ENCODE measurements at regions not wholly inside any gene's neighbourhood (a gene's known extent, or its start where the extent isn't known, plus 50 kb on each side); places are given as distances from the start of the nearest gene placed in this dataset.

- Histone ChIP-seq H3K4me1 (ENCODE audit: insufficient read depth, insufficient read length) (no peaks in the 10 kb centered on the region), H3K9ac (ENCODE audit: insufficient read length, low read depth) (no peak overlapping the region), H3K27me3 (ENCODE audit: insufficient read depth, insufficient read length) (no peaks in the 10 kb centered on the region), H3K4me3 (ENCODE audit: insufficient read length, low read depth) (no peak overlapping the region), H3K36me3 (ENCODE audit: insufficient read depth, insufficient read length, low read length) (no peaks in the 10 kb centered on the region), H3K9me3 (ENCODE audit: insufficient read depth, low read length) (peaks cover 17% of the 10 kb centered on the region; the same call in 1 of the 2 replicates)
- DNase-seq (ENCODE audit: low read depth, low spot score), result no peak
- TF ChIP-seq SUZ12 (IDR thresholded peaks at IDR 0.05; ENCODE audit: extremely low read depth, insufficient read depth, insufficient read length), result no peak
- no peak for TF ChIP-seq ZNF274 (IDR thresholded peaks at IDR 0.05; ENCODE audit: low read depth, low read length)
- no peak for TF ChIP-seq YY1 (IDR thresholded peaks at IDR 0.05; ENCODE audit: insufficient read depth, insufficient read length)
These were observed 63.5 kb upstream of the EGFR start for GRCh38 chr7:54955296-54955695.

GRCh38 chr7:54955696-54956420 lies 63.0 kb upstream of the EGFR start:
- H3K9me3 ChIP-seq (ENCODE audit: insufficient read depth, low read length), result peaks cover 16% of the 10 kb centered on the region; the same call in 1 of the 2 replicates
- H3K4me1 ChIP-seq (ENCODE audit: insufficient read depth, insufficient read length), result no peaks in the 10 kb centered on the region
- TF ChIP-seq YY1 (IDR thresholded peaks at IDR 0.05; ENCODE audit: insufficient read depth, insufficient read length), result no peak
- no peak for TF ChIP-seq ZNF274 (IDR thresholded peaks at IDR 0.05; ENCODE audit: low read depth, low read length)
- TF ChIP-seq SUZ12 (IDR thresholded peaks at IDR 0.05; ENCODE audit: extremely low read depth, insufficient read depth, insufficient read length), result no peak
- DNase-seq (ENCODE audit: low read depth, low spot score), result no peak
- H3K9ac ChIP-seq (ENCODE audit: insufficient read length, low read depth), result no peak overlapping the region
- H3K27me3 ChIP-seq (ENCODE audit: insufficient read depth, insufficient read length), result no peaks in the 10 kb centered on the region
- H3K36me3 ChIP-seq (ENCODE audit: insufficient read depth, insufficient read length, low read length), result no peaks in the 10 kb centered on the region
- no peak overlapping the region for H3K4me3 ChIP-seq (ENCODE audit: insufficient read length, low read depth)

- H3K9ac ChIP-seq (ENCODE audit: insufficient read length, low read depth), result no peak overlapping the region
- no peaks in the 10 kb centered on the region for H3K4me1 ChIP-seq (ENCODE audit: insufficient read depth, insufficient read length)
- no peak for TF ChIP-seq YY1 (IDR thresholded peaks at IDR 0.05; ENCODE audit: insufficient read depth, insufficient read length)
- no peak for TF ChIP-seq SUZ12 (IDR thresholded peaks at IDR 0.05; ENCODE audit: extremely low read depth, insufficient read depth, insufficient read length)
- no peak for TF ChIP-seq ZNF274 (IDR thresholded peaks at IDR 0.05; ENCODE audit: low read depth, low read length)
These were observed 62.0 kb upstream of the EGFR start for GRCh38 chr7:54956865-54957264.

GRCh38 chr7:54960517-54960916 lies 58.3 kb upstream of the EGFR start:
- DNase-seq (ENCODE audit: low read depth, low spot score), result no peak
- TF ChIP-seq ZNF274 (IDR thresholded peaks at IDR 0.05; ENCODE audit: low read depth, low read length), result no peak
- TF ChIP-seq YY1 (IDR thresholded peaks at IDR 0.05; ENCODE audit: insufficient read depth, insufficient read length), result no peak
- no peak for TF ChIP-seq SUZ12 (IDR thresholded peaks at IDR 0.05; ENCODE audit: extremely low read depth, insufficient read depth, insufficient read length)
- no peaks in the 10 kb centered on the region for H3K4me1 ChIP-seq (ENCODE audit: insufficient read depth, insufficient read length)
- no peaks in the 10 kb centered on the region for H3K27me3 ChIP-seq (ENCODE audit: insufficient read depth, insufficient read length)
- H3K4me3 ChIP-seq (ENCODE audit: insufficient read length, low read depth), result no peak overlapping the region
- H3K9me3 ChIP-seq (ENCODE audit: insufficient read depth, low read length), result no peaks in the 10 kb centered on the region
- no peaks in the 10 kb centered on the region for H3K36me3 ChIP-seq (ENCODE audit: insufficient read depth, insufficient read length, low read length)
- no peak overlapping the region for H3K9ac ChIP-seq (ENCODE audit: insufficient read length, low read depth)

More at GRCh38 chr7:54956865-54957264, 62.0 kb upstream of the EGFR start:
- H3K9me3 ChIP-seq (ENCODE audit: insufficient read depth, low read length), result peaks cover 6% of the 10 kb centered on the region; the same call in 1 of the 2 replicates
- H3K27me3 ChIP-seq (ENCODE audit: insufficient read depth, insufficient read length), result no peaks in the 10 kb centered on the region
- no peak for DNase-seq (ENCODE audit: low read depth, low spot score)
- no peaks in the 10 kb centered on the region for H3K36me3 ChIP-seq (ENCODE audit: insufficient read depth, insufficient read length, low read length)
- H3K4me3 ChIP-seq (ENCODE audit: insufficient read length, low read depth), result no peak overlapping the region

- DNase-seq (ENCODE audit: low read depth, low spot score), result no peak
- no peak overlapping the region for H3K9ac ChIP-seq (ENCODE audit: insufficient read length, low read depth)
- no peaks in the 10 kb centered on the region for H3K27me3 ChIP-seq (ENCODE audit: insufficient read depth, insufficient read length)
- no peaks in the 10 kb centered on the region for H3K4me1 ChIP-seq (ENCODE audit: insufficient read depth, insufficient read length)
- no peaks in the 10 kb centered on the region for H3K36me3 ChIP-seq (ENCODE audit: insufficient read depth, insufficient read length, low read length)
- H3K9me3 ChIP-seq (ENCODE audit: insufficient read depth, low read length), result no peaks in the 10 kb centered on the region
- no peak for TF ChIP-seq SUZ12 (IDR thresholded peaks at IDR 0.05; ENCODE audit: extremely low read depth, insufficient read depth, insufficient read length)
- no peak for TF ChIP-seq ZNF274 (IDR thresholded peaks at IDR 0.05; ENCODE audit: low read depth, low read length)
- no peak overlapping the region for H3K4me3 ChIP-seq (ENCODE audit: insufficient read length, low read depth)
These were observed 57.4 kb upstream of the EGFR start for GRCh38 chr7:54961391-54961790.

GRCh38 chr7:54963155-54963554 lies 55.7 kb upstream of the EGFR start:
- Histone ChIP-seq H3K27me3 (ENCODE audit: insufficient read depth, insufficient read length) (no peaks in the 10 kb centered on the region), H3K36me3 (ENCODE audit: insufficient read depth, insufficient read length, low read length) (no peaks in the 10 kb centered on the region), H3K9ac (ENCODE audit: insufficient read length, low read depth) (no peak overlapping the region), H3K9me3 (ENCODE audit: insufficient read depth, low read length) (no peaks in the 10 kb centered on the region), H3K4me3 (ENCODE audit: insufficient read length, low read depth) (no peak overlapping the region), H3K4me1 (ENCODE audit: insufficient read depth, insufficient read length) (no peaks in the 10 kb centered on the region)
- TF ChIP-seq YY1 (IDR thresholded peaks at IDR 0.05; ENCODE audit: insufficient read depth, insufficient read length) (no peak), ZNF274 (IDR thresholded peaks at IDR 0.05; ENCODE audit: low read depth, low read length) (no peak)
- DNase-seq (ENCODE audit: low read depth, low spot score), result no peak

- Histone ChIP-seq H3K27me3 (ENCODE audit: insufficient read depth, insufficient read length) (no peaks in the 10 kb centered on the region), H3K36me3 (ENCODE audit: insufficient read depth, insufficient read length, low read length) (no peaks in the 10 kb centered on the region), H3K9ac (ENCODE audit: insufficient read length, low read depth) (no peak overlapping the region), H3K9me3 (ENCODE audit: insufficient read depth, low read length) (no peaks in the 10 kb centered on the region), H3K4me1 (ENCODE audit: insufficient read depth, insufficient read length) (no peaks in the 10 kb centered on the region), H3K4me3 (ENCODE audit: insufficient read length, low read depth) (no peak overlapping the region)
- DNase-seq (ENCODE audit: low read depth, low spot score), result no peak
- no peak for TF ChIP-seq YY1 (IDR thresholded peaks at IDR 0.05; ENCODE audit: insufficient read depth, insufficient read length)
- TF ChIP-seq ZNF274 (IDR thresholded peaks at IDR 0.05; ENCODE audit: low read depth, low read length), result no peak
- TF ChIP-seq SUZ12 (IDR thresholded peaks at IDR 0.05; ENCODE audit: extremely low read depth, insufficient read depth, insufficient read length), result no peak
These were observed 54.7 kb upstream of the EGFR start for GRCh38 chr7:54964136-54964535.
